Neural cell (in vitro differentiated cells): ENCODE measurements at regions not wholly inside any gene's neighbourhood (a gene's known extent, or its start where the extent isn't known, plus 50 kb on each side); places are given as distances from the start of the nearest gene placed in this dataset.

Source experiments
- H2AFZ ChIP-seq: fragments of 200-600, 300-800 bp; sonication (generic), shearing (Covaris generic); 2 replicates; pipeline ENCODE4 v1.6.0; 2014; ENCODE audit warnings: low read depth, mild to moderate bottlenecking, antibody characterized with exemption, low read length, moderate library complexity
- H3F3A ChIP-seq: fragments of 200-600 bp; shearing (Covaris generic); 2 replicates; pipeline ENCODE4 v1.6.1; 2016; ENCODE audit warnings: mild to moderate bottlenecking, moderate library complexity, mixed read lengths, antibody characterized with exemption, low read length; ENCODE audit not compliant: insufficient read depth, poor library complexity, severe bottlenecking
- H3K27ac ChIP-seq: fragments of 200-600, 300-800 bp; sonication (generic), shearing (Covaris generic); 2 replicates; pipeline ENCODE4 v1.5.1; 2014; ENCODE audit warnings: mild to moderate bottlenecking, low read length, moderate library complexity
- H3K27me3 ChIP-seq: fragments of 300-800, 200-600 bp; sonication (generic), shearing (Covaris generic); 2 replicates; pipeline ENCODE4 v1.6.0; 2014; ENCODE audit warnings: mild to moderate bottlenecking, low read depth, low read length, moderate library complexity; ENCODE audit not compliant: insufficient read depth
- H3K36me3 ChIP-seq: fragments of 300-800, 200-600 bp; sonication (generic), shearing (Covaris generic); 2 replicates; pipeline ENCODE4 v1.5.1; 2014; ENCODE audit warnings: mild to moderate bottlenecking, antibody characterized with exemption, low read length, moderate library complexity; ENCODE audit not compliant: insufficient read depth
- H3K4me2 ChIP-seq: fragments of 300-800, 200-600 bp; sonication (generic), shearing (Covaris generic); 2 replicates; pipeline ENCODE4 v1.6.0; 2014; ENCODE audit warnings: mild to moderate bottlenecking, low read length
- H3K4me3 ChIP-seq: fragments of 300-800, 200-600 bp; sonication (generic), shearing (Covaris generic); 2 replicates; pipeline ENCODE4 v1.5.1; 2014; ENCODE audit warnings: mild to moderate bottlenecking, low read length, moderate library complexity
- H3K79me2 ChIP-seq: fragments of 200-600 bp; shearing (Covaris generic); replicated peaks from 2 replicates; pipeline ENCODE4 v1.6.0; 2014; ENCODE audit warnings: mild to moderate bottlenecking, low read length, moderate library complexity; ENCODE audit not compliant: insufficient read depth
- H3K9ac ChIP-seq: fragments of 300-800, 200-600 bp; sonication (generic), shearing (Covaris generic); 2 replicates; pipeline ENCODE4 v1.6.1; 2016; ENCODE audit warnings: mild to moderate bottlenecking, low read length, mixed read lengths
- H3K9me2 ChIP-seq: fragments of 200-600 bp; shearing (Covaris generic); 2 replicates; pipeline ENCODE4 v1.6.1; 2016; ENCODE audit warnings: mild to moderate bottlenecking, low read length, mixed read lengths; ENCODE audit not compliant: insufficient read depth
- H3K9me3 ChIP-seq: fragments of 200-600, 300-800 bp; sonication (generic), shearing (Covaris generic); 2 replicates; pipeline ENCODE4 v1.6.1; 2016; ENCODE audit warnings: mild to moderate bottlenecking, mixed run types, low read length, moderate library complexity, mixed read lengths
- H4K20me1 ChIP-seq: fragments of 200-600 bp; shearing (Covaris generic); 2 replicates; pipeline ENCODE4 v1.6.1; 2016; ENCODE audit warnings: mild to moderate bottlenecking, mixed run types; ENCODE audit not compliant: insufficient read depth
- CTCF ChIP-seq: fragments of 450-650 bp; IDR thresholded peaks from 2 replicates; pipeline ENCODE4 v1.5.1; 2014; ENCODE audit warnings: antibody characterized with exemption, mild to moderate bottlenecking, moderate library complexity; ENCODE audit not compliant: poor library complexity, severe bottlenecking
- EP300 ChIP-seq: fragments of 450-650 bp; conservative IDR thresholded peaks from 2 replicates; pipeline ENCODE4 v1.6.1; 2014; ENCODE audit warnings: antibody characterized with exemption, mild to moderate bottlenecking, moderate library complexity; ENCODE audit not compliant: poor library complexity, severe bottlenecking
- EZH2 ChIP-seq: fragments of 200-600, 300-800 bp; shearing (Covaris generic), sonication (generic); IDR thresholded peaks from 2 replicates; pipeline ENCODE4 v1.6.1; 2014; ENCODE audit warnings: antibody characterized with exemption, low read length, borderline replicate concordance, mild to moderate bottlenecking; ENCODE audit not compliant: insufficient read depth, poor library complexity, severe bottlenecking
- MXI1 ChIP-seq: fragments of 450-650 bp; conservative IDR thresholded peaks from 2 replicates; pipeline ENCODE4 v1.6.1; 2014; ENCODE audit warnings: antibody characterized with exemption, mild to moderate bottlenecking; ENCODE audit not compliant: poor library complexity, severe bottlenecking
- POLR2AphosphoS5 ChIP-seq: IDR thresholded peaks from 2 replicates; pipeline ENCODE4 v1.6.1; 2012
- RAD21 ChIP-seq: fragments of 450-650 bp; conservative IDR thresholded peaks from 2 replicates; pipeline ENCODE4 v1.6.1; 2014; ENCODE audit warnings: antibody characterized with exemption, mild to moderate bottlenecking, moderate library complexity
- REST ChIP-seq: IDR thresholded peaks from 2 replicates; pipeline ENCODE4 v1.6.1; 2012; ENCODE audit warnings: borderline replicate concordance
- SMC3 ChIP-seq: fragments of 450-650 bp; conservative IDR thresholded peaks from 2 replicates; pipeline ENCODE4 v1.6.1; 2014; ENCODE audit warnings: antibody characterized with exemption, mild to moderate bottlenecking, moderate library complexity; ENCODE audit not compliant: poor library complexity
- TAF1 ChIP-seq: IDR thresholded peaks from 2 replicates; pipeline ENCODE4 v1.6.1; 2012; ENCODE audit warnings: low read depth

- H3K4me3 ChIP-seq, result no peak overlapping the region
- H3K27ac ChIP-seq, result no peak overlapping the region
- H4K20me1 ChIP-seq, result no peaks in the 10 kb centered on the region
- TF ChIP-seq EZH2, result no peak
- TF ChIP-seq MXI1, result no peak
- no peak for TF ChIP-seq TAF1
- TF ChIP-seq SMC3, result no peak
- TF ChIP-seq CTCF, result no peak
- TF ChIP-seq EP300, result no peak
- no peak for TF ChIP-seq POLR2AphosphoS5
- no peak overlapping the region for H2AFZ ChIP-seq
- H3K9me2 ChIP-seq, result no peaks in the 10 kb centered on the region
- H3K36me3 ChIP-seq, result no peaks in the 10 kb centered on the region
- no peak overlapping the region for H3K9ac ChIP-seq
- no peaks in the 10 kb centered on the region for H3K9me3 ChIP-seq
- H3K27me3 ChIP-seq, result no peaks in the 10 kb centered on the region
- H3F3A ChIP-seq, result no peaks in the 10 kb centered on the region
- H3K79me2 ChIP-seq, result no peaks in the 10 kb centered on the region
- no peak overlapping the region for H3K4me2 ChIP-seq
Observed at GRCh38 chr10:7075851-7076250, 335.0 kb downstream of the SFMBT2 start.

- Histone ChIP-seq H2AFZ (no peak overlapping the region), H3K4me3 (no peak overlapping the region), H3K27me3 (no peaks in the 10 kb centered on the region), H4K20me1 (no peaks in the 10 kb centered on the region), H3F3A (no peaks in the 10 kb centered on the region), H3K36me3 (no peaks in the 10 kb centered on the region), H3K9me2 (no peaks in the 10 kb centered on the region), H3K79me2 (no peaks in the 10 kb centered on the region), H3K4me2 (no peak overlapping the region), H3K9ac (no peak overlapping the region), H3K27ac (no peak overlapping the region), H3K9me3 (no peaks in the 10 kb centered on the region)
- TF ChIP-seq REST, result no peak
- TF ChIP-seq SMC3, result no peak
- no peak for TF ChIP-seq RAD21
- TF ChIP-seq EZH2, result no peak
- TF ChIP-seq CTCF, result no peak
- no peak for TF ChIP-seq EP300
- no peak for TF ChIP-seq TAF1
- TF ChIP-seq MXI1, result no peak
- TF ChIP-seq POLR2AphosphoS5, result no peak
Observed at GRCh38 chr10:7075110-7075509, 335.7 kb downstream of the SFMBT2 start.
